ENCODE measurements at regions not wholly inside any gene's neighbourhood (a gene's known extent, or its start where the extent isn't known, plus 50 kb on each side); places are given as distances from the start of the nearest gene placed in this dataset.

- Histone ChIP-seq H3K9me3 (ENCODE audit: severe bottlenecking) (no peaks in the 10 kb centered on the region), H3K4me3 (ENCODE audit: low read depth, low read length) (no peak overlapping the region), H3K36me3 (no peaks in the 10 kb centered on the region), H3K27me3 (ENCODE audit: insufficient read depth, low read depth, severe bottlenecking) (peaks cover 3% of the 10 kb centered on the region), H3K27ac (no peak overlapping the region)
- TF ChIP-seq CTCF (IDR thresholded peaks at IDR 0.05; ENCODE audit: low read depth, low read length): no peak
- no peak for DNase-seq
These were observed 249.0 kb downstream of the AACS start for GRCh38 chr12:125314051-125314755.

- no peak for DNase-seq
- Histone ChIP-seq H3K27me3 (ENCODE audit: insufficient read depth, low read depth, severe bottlenecking) (peaks cover 8% of the 10 kb centered on the region), H3K9me3 (ENCODE audit: severe bottlenecking) (no peaks in the 10 kb centered on the region), H3K36me3 (no peaks in the 10 kb centered on the region), H3K27ac (no peak overlapping the region), H3K4me3 (ENCODE audit: low read depth, low read length) (no peak overlapping the region)
- no peak for TF ChIP-seq CTCF (IDR thresholded peaks at IDR 0.05; ENCODE audit: low read depth, low read length)
These were observed 250.5 kb downstream of the AACS start for GRCh38 chr12:125315771-125316170.

DNA sequence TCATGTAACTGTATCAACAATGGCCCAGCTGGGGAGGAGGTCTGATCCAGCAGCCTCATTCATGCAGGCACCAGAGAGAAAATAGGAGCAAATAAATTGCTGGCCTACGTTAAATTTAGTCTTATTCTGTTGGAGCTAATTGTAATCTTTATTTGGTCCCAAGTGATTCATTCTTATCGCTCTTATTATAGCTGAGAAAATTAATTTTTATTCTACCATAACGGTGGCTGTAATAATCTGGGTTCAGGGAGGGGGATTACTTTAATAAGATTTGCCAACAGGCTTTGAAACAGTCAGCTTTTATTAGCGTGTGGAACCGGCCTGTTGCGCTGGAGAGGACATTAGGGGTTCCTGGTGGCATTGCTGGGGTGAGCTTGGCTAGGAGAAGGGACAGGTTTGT lies 254.9 kb downstream of the AACS start:
- no peak for DNase-seq
- no peak for TF ChIP-seq CTCF (IDR thresholded peaks at IDR 0.05; ENCODE audit: low read depth, low read length)
- no peaks in the 10 kb centered on the region for H3K36me3 ChIP-seq

GRCh38 chr12:125324861-125325490 lies 259.7 kb downstream of the AACS start:
- H3K27ac ChIP-seq: no peak overlapping the region
- H3K9me3 ChIP-seq (ENCODE audit: severe bottlenecking): peaks cover 2% of the 10 kb centered on the region
- no peaks in the 10 kb centered on the region for H3K36me3 ChIP-seq
- no peak overlapping the region for H3K4me3 ChIP-seq (ENCODE audit: low read depth, low read length)
- no peak for TF ChIP-seq CTCF (IDR thresholded peaks at IDR 0.05; ENCODE audit: low read depth, low read length)
- peaks cover 7% of the 10 kb centered on the region for H3K27me3 ChIP-seq (ENCODE audit: insufficient read depth, low read depth, severe bottlenecking)
- no peak for DNase-seq

More for the DNA sequence above, 254.9 kb downstream of the AACS start:
- Histone ChIP-seq H3K27me3 (ENCODE audit: insufficient read depth, low read depth, severe bottlenecking) (peaks cover 7% of the 10 kb centered on the region), H3K9me3 (ENCODE audit: severe bottlenecking) (no peaks in the 10 kb centered on the region), H3K4me3 (ENCODE audit: low read depth, low read length) (no peak overlapping the region), H3K27ac (no peak overlapping the region)

GRCh38 chr12:125329239-125330102 lies 264.2 kb downstream of the AACS start:
- Histone ChIP-seq H3K4me3 (ENCODE audit: low read depth, low read length) (no peak overlapping the region), H3K27me3 (ENCODE audit: insufficient read depth, low read depth, severe bottlenecking) (peaks cover 12% of the 10 kb centered on the region), H3K9me3 (ENCODE audit: severe bottlenecking) (peaks cover 5% of the 10 kb centered on the region), H3K36me3 (no peaks in the 10 kb centered on the region), H3K27ac (no peak overlapping the region)
- no peak for TF ChIP-seq CTCF (IDR thresholded peaks at IDR 0.05; ENCODE audit: low read depth, low read length)
- DNase-seq: peak; percentile 56
